Hematopoietic multipotent progenitor cell treated with erythropoietin and hydrocortisone succinate and interleukin-3 and kit ligand, for 4 days (in vitro differentiated cells): ENCODE measurements at regions not wholly inside any gene's neighbourhood (a gene's known extent, or its start where the extent isn't known, plus 50 kb on each side); places are given as distances from the start of the nearest gene placed in this dataset.
"Not testable (repeated sequence)": the region's sequence is repeated elsewhere in the genome, so short reads cannot be mapped to it uniquely, and the experiment has no call there.

Source experiments
- DNase-seq: peaks from one replicate; pipeline ENCODE4 v3.0.0-alpha.2; 2015

- DNase-seq = no peak
Observed at GRCh38 chr14:55847766-55848165, 267.8 kb downstream of the KTN1 start.

- no peak for DNase-seq
Observed at GRCh38 chr14:55848964-55849363, 269.0 kb downstream of the KTN1 start.

- DNase-seq = no peak
Observed at GRCh38 chr14:55849833-55850232, 268.4 kb upstream of the PELI2 start.

- peak; percentile 3 for DNase-seq
Observed at GRCh38 chr14:55850825-55851241, 267.4 kb upstream of the PELI2 start.

GRCh38 chr14:55851301-55851700 is 266.9 kb upstream of the PELI2 start:
- DNase-seq = no peak

- DNase-seq = no peak
Observed at GRCh38 chr14:55851961-55852360, 266.2 kb upstream of the PELI2 start.

GRCh38 chr14:55855751-55856150 is 262.5 kb upstream of the PELI2 start:
- DNase-seq = no peak

GRCh38 chr14:55858604-55859003 is 259.6 kb upstream of the PELI2 start:
- no peak for DNase-seq

GRCh38 chr14:55861561-55861960 is 256.6 kb upstream of the PELI2 start:
- DNase-seq = not testable (repeated sequence)

- peak; percentile 7 for DNase-seq
Observed at GRCh38 chr14:55864890-55865655, 253.1 kb upstream of the PELI2 start.

GRCh38 chr14:55867311-55867710 is 250.9 kb upstream of the PELI2 start:
- no peak for DNase-seq

GRCh38 chr14:55867719-55868118 is 250.5 kb upstream of the PELI2 start:
- DNase-seq = no peak

GRCh38 chr14:55869397-55870049 is 248.7 kb upstream of the PELI2 start:
- no peak for DNase-seq

- no peak for DNase-seq
Observed at GRCh38 chr14:55873169-55873568, 245.0 kb upstream of the PELI2 start.

- DNase-seq = no peak
Observed at GRCh38 chr14:55874785-55875184, 243.4 kb upstream of the PELI2 start.

GRCh38 chr14:55877942-55878341 is 240.3 kb upstream of the PELI2 start:
- DNase-seq = no peak

GRCh38 chr14:55881577-55882241 is 236.5 kb upstream of the PELI2 start:
- DNase-seq = peak; percentile 14

GRCh38 chr14:55884819-55885218 is 233.4 kb upstream of the PELI2 start:
- DNase-seq = no peak

- no peak for DNase-seq
Observed at GRCh38 chr14:55889124-55889523, 229.1 kb upstream of the PELI2 start.

GRCh38 chr14:55891692-55892091 is 226.5 kb upstream of the PELI2 start:
- no peak for DNase-seq

GRCh38 chr14:55892906-55893305 is 225.3 kb upstream of the PELI2 start:
- DNase-seq = no peak

GRCh38 chr14:55893705-55894104 is 224.5 kb upstream of the PELI2 start:
- no peak for DNase-seq

GRCh38 chr14:55897031-55897430 is 221.2 kb upstream of the PELI2 start:
- DNase-seq = no peak

GRCh38 chr14:55898938-55899337 is 219.3 kb upstream of the PELI2 start:
- no peak for DNase-seq
